NB4 (cell line): ENCODE measurements at regions not wholly inside any gene's neighbourhood (a gene's known extent, or its start where the extent isn't known, plus 50 kb on each side); places are given as distances from the start of the nearest gene placed in this dataset.

ENCODE experiments used
- CTCF ChIP-seq: IDR thresholded peaks from one replicate; pipeline ENCODE4 v1.5.1; 2012; ENCODE audit warnings: low read depth, low read length
- MAX ChIP-seq: IDR thresholded peaks from 2 replicates; pipeline ENCODE4 v1.6.1; 2011; ENCODE audit warnings: low read depth, low read length

GRCh38 chr2:238560234-238560633 is 133.5 kb downstream of the ASB1 start:
- TF ChIP-seq CTCF (no peak), MAX (no peak)
